ENCODE measurements at regions not wholly inside any gene's neighbourhood (a gene's known extent, or its start where the extent isn't known, plus 50 kb on each side); places are given as distances from the start of the nearest gene placed in this dataset.

- Histone ChIP-seq H3K4me3 (no peak overlapping the region), H3K36me3 (no peaks in the 10 kb centered on the region), H3K4me1 (no peaks in the 10 kb centered on the region), H3K27ac (no peak overlapping the region), H3K9me3 (no peaks in the 10 kb centered on the region), H3K27me3 (no peaks in the 10 kb centered on the region)
- TF ChIP-seq, protein P1, sequence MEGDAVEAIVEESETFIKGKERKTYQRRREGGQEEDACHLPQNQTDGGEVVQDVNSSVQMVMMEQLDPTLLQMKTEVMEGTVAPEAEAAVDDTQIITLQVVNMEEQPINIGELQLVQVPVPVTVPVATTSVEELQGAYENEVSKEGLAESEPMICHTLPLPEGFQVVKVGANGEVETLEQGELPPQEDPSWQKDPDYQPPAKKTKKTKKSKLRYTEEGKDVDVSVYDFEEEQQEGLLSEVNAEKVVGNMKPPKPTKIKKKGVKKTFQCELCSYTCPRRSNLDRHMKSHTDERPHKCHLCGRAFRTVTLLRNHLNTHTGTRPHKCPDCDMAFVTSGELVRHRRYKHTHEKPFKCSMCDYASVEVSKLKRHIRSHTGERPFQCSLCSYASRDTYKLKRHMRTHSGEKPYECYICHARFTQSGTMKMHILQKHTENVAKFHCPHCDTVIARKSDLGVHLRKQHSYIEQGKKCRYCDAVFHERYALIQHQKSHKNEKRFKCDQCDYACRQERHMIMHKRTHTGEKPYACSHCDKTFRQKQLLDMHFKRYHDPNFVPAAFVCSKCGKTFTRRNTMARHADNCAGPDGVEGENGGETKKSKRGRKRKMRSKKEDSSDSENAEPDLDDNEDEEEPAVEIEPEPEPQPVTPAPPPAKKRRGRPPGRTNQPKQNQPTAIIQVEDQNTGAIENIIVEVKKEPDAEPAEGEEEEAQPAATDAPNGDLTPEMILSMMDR (IDR thresholded peaks at IDR 0.05) = no peak
- FAIRE-seq (no peak), DNase-seq (no peak), ATAC-seq (no peak)
- WGBS, 2 donors = 80% methylated on average over 3 of the region's 3 CpGs
- intact Hi-C loops (cut with DNase I) = no loop called here
Observed at GRCh38 chr15:35606450-35606779, 60.5 kb upstream of the DPH6 start.

GRCh38 chr15:35616498-35617271, 70.7 kb upstream of the DPH6 start:
- Histone ChIP-seq H3K4me3 (no peak overlapping the region), H3K4me1 (no peaks in the 10 kb centered on the region), H3K27me3 (no peaks in the 10 kb centered on the region), H3K27ac (no peak overlapping the region), H3K36me3 (no peaks in the 10 kb centered on the region), H3K9me3 (no peaks in the 10 kb centered on the region)
- intact Hi-C loops (cut with DNase I) = no loop called here
- DNase-seq = no peak
- no peak for ATAC-seq
- 83 to 87% methylated on average over 1 of the region's 1 CpG for WGBS, 2 donors
- TF ChIP-seq, protein P1 (IDR thresholded peaks at IDR 0.05) = no peak
- FAIRE-seq = no peak

DNA sequence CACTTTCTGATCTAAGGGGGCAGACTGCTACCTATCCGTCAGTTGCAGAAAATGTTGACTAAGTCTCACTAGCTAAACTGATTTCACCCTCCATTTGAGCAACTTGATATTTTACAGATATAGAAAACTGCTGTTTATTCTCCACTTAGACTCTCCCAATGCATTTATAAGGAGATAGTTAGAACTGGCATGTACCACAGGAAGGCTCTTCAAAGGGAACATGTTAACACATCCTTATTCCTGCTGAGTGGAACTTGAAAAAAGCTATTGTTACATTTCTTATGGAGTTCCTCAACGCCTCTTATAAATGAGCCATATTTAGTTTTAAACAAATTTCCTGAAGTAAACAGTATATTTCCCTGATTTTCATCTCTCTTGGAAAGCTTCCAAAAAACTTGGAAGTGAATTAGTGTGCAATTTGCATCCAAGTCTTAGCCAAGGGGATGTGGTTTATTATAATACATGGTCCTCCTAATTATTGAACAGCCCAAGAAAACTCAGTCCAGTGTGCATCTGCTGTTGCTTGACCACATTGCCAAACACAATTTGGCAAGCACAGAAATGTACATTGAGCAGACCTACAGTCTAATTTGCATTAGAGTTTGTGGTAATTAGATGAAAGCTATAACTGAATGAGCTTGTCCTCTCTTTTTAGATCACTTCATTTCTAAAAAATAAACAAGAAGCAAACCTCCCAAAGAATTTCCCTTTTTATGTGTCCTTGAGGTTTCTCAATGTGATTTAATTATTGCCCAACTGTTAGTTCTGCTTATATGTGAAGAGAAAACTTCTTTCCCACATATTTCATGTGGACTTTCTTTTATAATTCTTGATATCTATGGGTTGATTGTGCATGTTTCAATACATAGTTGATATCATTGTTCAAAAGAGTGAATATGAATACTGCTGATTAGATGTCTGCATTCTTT, 72.6 kb upstream of the DPH6 start:
- DNase-seq (no peak), ATAC-seq (no peak), FAIRE-seq (no peak)
- intact Hi-C loops (cut with DNase I) = no loop called here
- no peak overlapping the region for H3K4me3 ChIP-seq
- no peaks in the 10 kb centered on the region for H3K9me3 ChIP-seq
- TF ChIP-seq, protein P1 (IDR thresholded peaks at IDR 0.05) = no peak
- H3K27ac ChIP-seq = no peak overlapping the region
- H3K4me1 ChIP-seq = no peaks in the 10 kb centered on the region
- no peaks in the 10 kb centered on the region for H3K27me3 ChIP-seq
- 74 to 82% methylated on average over 2 of the region's 2 CpGs for WGBS, 2 donors
- no peaks in the 10 kb centered on the region for H3K36me3 ChIP-seq

DNA sequence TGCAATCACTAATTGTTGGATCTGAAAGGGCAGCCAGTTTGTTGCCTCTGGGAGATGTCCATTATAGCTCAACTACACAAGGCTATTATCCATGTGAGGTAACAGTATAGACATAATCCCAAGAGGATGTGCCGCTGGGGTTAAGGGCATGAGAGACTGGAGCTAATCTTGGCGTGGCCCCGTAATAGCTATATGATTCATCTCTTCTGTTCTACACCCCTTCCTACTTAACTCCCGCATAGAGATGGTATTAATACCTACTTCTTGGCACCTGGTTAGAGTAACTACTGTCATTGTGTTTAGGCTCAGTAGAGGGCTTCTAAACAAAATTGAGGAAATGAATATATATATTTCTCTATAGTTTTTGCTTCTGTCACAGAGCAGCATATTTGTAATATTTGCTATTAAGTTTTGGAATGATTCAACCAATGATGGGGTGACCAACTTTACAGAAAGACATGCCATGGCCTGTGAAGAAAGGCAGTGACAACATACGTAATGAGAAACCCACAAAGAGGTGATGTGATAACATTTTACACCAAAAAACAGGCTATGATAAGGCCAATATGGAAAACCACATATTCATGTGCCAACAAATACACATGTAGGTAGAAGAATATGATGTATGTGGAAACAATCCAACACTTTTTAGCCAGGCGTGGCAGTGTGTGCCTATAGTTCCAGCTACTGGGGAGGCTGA, 76.8 kb upstream of the DPH6 start:
- no peak for FAIRE-seq
- TF ChIP-seq, protein P1 (IDR thresholded peaks at IDR 0.05) = no peak
- Histone ChIP-seq H3K4me1 (no peaks in the 10 kb centered on the region), H3K27ac (no peak overlapping the region), H3K36me3 (no peaks in the 10 kb centered on the region), H3K4me3 (no peak overlapping the region), H3K27me3 (no peaks in the 10 kb centered on the region), H3K9me3 (no peaks in the 10 kb centered on the region)
- intact Hi-C loops (cut with DNase I) = no loop called here
- DNase-seq = no peak
- 89 to 94% methylated on average over 6 of the region's 6 CpGs for WGBS, 2 donors
- ATAC-seq = no peak

All from pancreas (tissue), 10 donors.